IMR-90 (cell line): ENCODE measurements at regions not wholly inside any gene's neighbourhood (a gene's known extent, or its start where the extent isn't known, plus 50 kb on each side); places are given as distances from the start of the nearest gene placed in this dataset.

Experiments
- ATAC-seq: fragments of 200-7000 bp; cut with Tn5 transposase; 2 replicates; pipeline ENCODE4 v1.9.1; 2020; ENCODE audit warnings: low read depth, mild to moderate bottlenecking, moderate library complexity
- BruUV-seq: library from RNA; stranded (reverse); fragments of 400-500 nt; replicated peaks from 2 replicates; lab custom pipeline; 2021; lab: Mats Ljungman, UMichigan
- CTCF ChIA-PET: fragments of 300-600 bp; formaldehyde crosslinking; extraction: SDS; loops from one replicate; lab custom pipeline; 2021; ENCODE audit warnings: antibody characterized with exemption; lab: Yijun Ruan, JAX
- POLR2A ChIA-PET: fragments of 300-600 bp; sonication (Branson Sonifier 250); formaldehyde crosslinking; loops from one replicate; lab custom pipeline; 2022; ENCODE audit warnings: antibody characterized with exemption; ENCODE audit not compliant: unreplicated experiment; lab: Charles Lee
- DNase-seq: peaks from one replicate; pipeline ENCODE4 v3.0.0; 2013
- H2AFZ ChIP-seq: replicated peaks from 2 replicates; pipeline ENCODE3; 2013; ENCODE audit warnings: low read length, mild to moderate bottlenecking; ENCODE audit not compliant: poor library complexity
- H2AK5ac ChIP-seq: 2 replicates; pipeline ENCODE4 v1.6.1; 2013; ENCODE audit warnings: low read depth, low read length, inconsistent platforms
- H2AK9ac ChIP-seq: replicated peaks from 2 replicates; pipeline ENCODE3; 2013; ENCODE audit warnings: mild to moderate bottlenecking, low read depth, low read length, moderate library complexity; ENCODE audit not compliant: poor library complexity
- H2BK120ac ChIP-seq: 2 replicates; pipeline ENCODE4 v1.6.1; 2013; ENCODE audit warnings: low read depth, low read length, inconsistent platforms
- H2BK15ac ChIP-seq: 3 replicates; pipeline ENCODE4 v1.6.1; 2013; ENCODE audit warnings: low read depth, low read length, inconsistent platforms
- H2BK20ac ChIP-seq: 2 replicates; pipeline ENCODE4 v1.6.1; 2013; ENCODE audit warnings: low read depth, mild to moderate bottlenecking, inconsistent platforms, low read length, moderate library complexity
- H2BK5ac ChIP-seq: 2 replicates; pipeline ENCODE4 v1.6.1; 2013; ENCODE audit warnings: mild to moderate bottlenecking, low read depth, low read length, inconsistent platforms; ENCODE audit not compliant: poor library complexity, severe bottlenecking
- H3K14ac ChIP-seq: replicated peaks from 2 replicates; pipeline ENCODE4 v1.6.1; 2013; ENCODE audit warnings: low read depth, low read length, inconsistent platforms
- H3K18ac ChIP-seq: 2 replicates; pipeline ENCODE4 v1.6.1; 2013; ENCODE audit warnings: low read depth, low read length, control low read depth
- H3K23ac ChIP-seq: 2 replicates; pipeline ENCODE4 v1.6.1; 2013; ENCODE audit warnings: low read depth, low read length, inconsistent platforms
- H3K27ac ChIP-seq: 2 replicates; pipeline ENCODE4 v1.5.1; 2013; ENCODE audit warnings: mild to moderate bottlenecking, control low read depth, low read length; ENCODE audit not compliant: insufficient read depth
- H3K27me3 ChIP-seq: 2 replicates; pipeline ENCODE4 v1.6.1; 2013; ENCODE audit warnings: low read length; ENCODE audit not compliant: control insufficient read depth, insufficient read depth
- H3K36me3 ChIP-seq: 2 replicates; pipeline ENCODE4 v1.6.1; 2013; ENCODE audit warnings: low read length, mixed read lengths; ENCODE audit not compliant: control insufficient read depth, insufficient read depth
- H3K4ac ChIP-seq: 2 replicates; pipeline ENCODE4 v1.6.1; 2013; ENCODE audit warnings: low read depth, low read length, inconsistent platforms
- H3K4me1 ChIP-seq: 2 replicates; pipeline ENCODE4 v1.6.1; 2013; ENCODE audit warnings: low read length, mixed read lengths; ENCODE audit not compliant: control insufficient read depth, insufficient read depth
- H3K4me2 ChIP-seq: 2 replicates; pipeline ENCODE4 v1.6.1; 2013; ENCODE audit warnings: low read depth, mild to moderate bottlenecking, control low read depth, low read length, moderate library complexity
- H3K4me3 ChIP-seq: 2 replicates; pipeline ENCODE4 v1.5.1; 2013; ENCODE audit warnings: low read depth, mild to moderate bottlenecking, control low read depth, low read length, moderate library complexity; ENCODE audit not compliant: insufficient read depth
- H3K56ac ChIP-seq: 2 replicates; pipeline ENCODE4 v1.6.1; 2013; ENCODE audit warnings: low read length, inconsistent platforms; ENCODE audit not compliant: insufficient read depth; ENCODE audit errors: extremely low read depth
- H3K79me1 ChIP-seq, 2 experiments: 2 replicates each; pipeline ENCODE4 v1.6.1; 2013; ENCODE audit warnings: low read length in 2 of 2, inconsistent platforms in 1 of 2, low read depth in 1 of 2
- H3K9ac ChIP-seq: 2 replicates; pipeline ENCODE4 v1.6.1; 2013; ENCODE audit warnings: low read depth, low read length, control low read depth
- H3K9me1 ChIP-seq: 2 replicates; pipeline ENCODE4 v1.6.1; 2013; ENCODE audit warnings: low read length, inconsistent platforms; ENCODE audit not compliant: insufficient read depth
- H3K9me3 ChIP-seq: 2 replicates; pipeline ENCODE4 v1.6.1; 2013; ENCODE audit warnings: low read length; ENCODE audit not compliant: control insufficient read depth, insufficient read depth
- H4K20me1 ChIP-seq: 2 replicates; pipeline ENCODE4 v1.6.1; 2013; ENCODE audit warnings: low read length, inconsistent platforms; ENCODE audit not compliant: insufficient read depth
- H4K5ac ChIP-seq: 2 replicates; pipeline ENCODE4 v1.6.1; 2013; ENCODE audit warnings: mild to moderate bottlenecking, low read depth, low read length, control low read depth
- H4K8ac ChIP-seq, 2 experiments: 2 replicates each; pipeline ENCODE4 v1.6.1; 2013; ENCODE audit warnings: low read depth in 2 of 2, low read length in 2 of 2, control low read depth in 1 of 2, inconsistent platforms in 1 of 2
- H4K91ac ChIP-seq: 2 replicates; pipeline ENCODE4 v1.6.1; 2013; ENCODE audit warnings: low read depth, low read length, inconsistent platforms; ENCODE audit not compliant: insufficient read depth
- CHD1 ChIP-seq: IDR thresholded peaks from 2 replicates; pipeline ENCODE4 v1.6.1; 2012; ENCODE audit warnings: low read depth, low read length, improper control_type of control experiment
- NFE2L2 ChIP-seq: fragments of 150-350 bp; IDR thresholded peaks from 2 replicates; pipeline ENCODE4 v1.6.1; 2016; ENCODE audit warnings: low read depth, mild to moderate bottlenecking, low read length
- POLR2A ChIP-seq: IDR thresholded peaks from 2 replicates; pipeline ENCODE4 v1.6.1; 2012; ENCODE audit warnings: mild to moderate bottlenecking, low read depth, low read length
- RFX5 ChIP-seq: IDR thresholded peaks from 2 replicates; pipeline ENCODE4 v1.8.0; 2012; ENCODE audit warnings: low read depth, mild to moderate bottlenecking, low read length, moderate library complexity
- SMC3 ChIP-seq: fragments of 150-350 bp; IDR thresholded peaks from 2 replicates; pipeline ENCODE4 v1.6.1; 2016; ENCODE audit warnings: low read depth, mild to moderate bottlenecking, antibody characterized with exemption, low read length, moderate library complexity
- WGBS, 2 experiments: methylation state at CpG; one replicate each; pipeline versions ENCODE4 v1.1.5 to v1.1.7; 2013; ENCODE audit warnings: missing lambda C conversion rate in 2 of 2; ENCODE audit not compliant: insufficient read length in 1 of 2; ENCODE audit errors: extremely low coverage in 2 of 2; 5-methylcytosine and 5-hydroxymethylcytosine counted together
- dilution Hi-C: fragments of 300-500 bp; cut with HindIII; formaldehyde crosslinking; loops from one replicate; pipeline ENCODE4 v1.14.3; 2018; ENCODE audit warnings: low sequenced_read_pairs; ENCODE audit not compliant: unreplicated experiment
- in situ Hi-C: fragments of 300-500 bp; cut with MboI; formaldehyde crosslinking; loops from 3 replicates; pipeline ENCODE4 v1.14.3; 2019; ENCODE audit warnings: low sequenced_read_pairs, inconsistent platforms, mixed read lengths
- intact Hi-C: fragments of 100-400 bp; cut with micrococcal nuclease; formaldehyde crosslinking; loops from 2 replicates; pipeline ENCODE4 v1.10.0; 2022

DNA sequence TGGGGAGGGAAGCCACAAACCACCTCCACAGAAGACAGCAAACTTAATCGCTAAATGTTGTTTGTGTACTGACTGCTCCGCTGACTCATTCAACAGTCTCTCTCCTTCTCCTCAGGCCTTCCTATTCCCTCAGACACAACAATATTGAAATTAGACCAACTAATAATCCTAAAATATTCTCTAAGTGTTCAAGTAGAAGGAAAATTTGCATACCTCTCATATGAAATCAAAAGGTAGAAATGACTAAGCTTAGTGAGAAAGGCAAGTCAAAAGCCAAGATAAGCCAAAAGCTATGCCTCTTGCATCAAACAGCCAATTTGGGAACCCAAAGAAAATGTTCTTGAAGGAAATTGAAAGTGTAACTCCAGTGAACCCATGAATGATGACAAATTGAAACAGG, 75.7 kb upstream of the ARHGAP24 start:
- H3K56ac ChIP-seq, result 0 out of 2 replicates have a peak overlapping the region, but pooled peaks have one; percentile 15
- dilution Hi-C loops (no loop called here), in situ Hi-C loops (no loop called here), intact Hi-C loops (no loop called here)
- H3K14ac ChIP-seq, result no peak overlapping the region
- no peaks in the 10 kb centered on the region for H3K79me1 ChIP-seq
- H3K18ac ChIP-seq, result no peak overlapping the region
- ChIA-PET CTCF (no interaction called here), POLR2A (no interaction called here)
- no peak overlapping the region for H3K4ac ChIP-seq
- H2BK15ac ChIP-seq, result no peak overlapping the region
- no TSS peak for BruUV-seq
- H3K9me3 ChIP-seq, result no peaks in the 10 kb centered on the region
- no peak overlapping the region for H2BK20ac ChIP-seq
- TF ChIP-seq CHD1 (no peak), POLR2A (no peak), SMC3 (no peak), RFX5 (no peak), NFE2L2 (no peak)
- no peaks in the 10 kb centered on the region for H3K4me1 ChIP-seq
- DNase-seq (no peak), ATAC-seq (no peak)
- H3K27me3 ChIP-seq, result no peaks in the 10 kb centered on the region
- no peak overlapping the region for H4K8ac ChIP-seq
- H2AFZ ChIP-seq, result no peak overlapping the region
- no peaks in the 10 kb centered on the region for H4K20me1 ChIP-seq
- H3K36me3 ChIP-seq, result no peaks in the 10 kb centered on the region
- H3K9me1 ChIP-seq, result no peaks in the 10 kb centered on the region
- no peak overlapping the region for H2AK9ac ChIP-seq
- H3K9ac ChIP-seq, result no peak overlapping the region
- H4K91ac ChIP-seq, result no peak overlapping the region
- no CpG with 5 or more reads among the region's 2 CpGs for WGBS, 2 experiments
- no peak overlapping the region for H2BK120ac ChIP-seq
- H3K23ac ChIP-seq, result no peak overlapping the region
- H2BK5ac ChIP-seq, result no peak overlapping the region
- no peak overlapping the region for H3K4me3 ChIP-seq
- H3K4me2 ChIP-seq, result no peak overlapping the region
- no peak overlapping the region for H3K27ac ChIP-seq
- no peak overlapping the region for H2AK5ac ChIP-seq
- no peak overlapping the region for H4K5ac ChIP-seq
